EH (cell line): ENCODE measurements at regions not wholly inside any gene's neighbourhood (a gene's known extent, or its start where the extent isn't known, plus 50 kb on each side); places are given as distances from the start of the nearest gene placed in this dataset.

Experiments used
- DNase-seq: peaks from one replicate; pipeline ENCODE4 v3.0.0-alpha.2; 2015; ENCODE audit warnings: low read depth

GRCh38 chr1:18535391-18536210, 54.9 kb downstream of the KLHDC7A start:
- DNase-seq = no peak

DNA sequence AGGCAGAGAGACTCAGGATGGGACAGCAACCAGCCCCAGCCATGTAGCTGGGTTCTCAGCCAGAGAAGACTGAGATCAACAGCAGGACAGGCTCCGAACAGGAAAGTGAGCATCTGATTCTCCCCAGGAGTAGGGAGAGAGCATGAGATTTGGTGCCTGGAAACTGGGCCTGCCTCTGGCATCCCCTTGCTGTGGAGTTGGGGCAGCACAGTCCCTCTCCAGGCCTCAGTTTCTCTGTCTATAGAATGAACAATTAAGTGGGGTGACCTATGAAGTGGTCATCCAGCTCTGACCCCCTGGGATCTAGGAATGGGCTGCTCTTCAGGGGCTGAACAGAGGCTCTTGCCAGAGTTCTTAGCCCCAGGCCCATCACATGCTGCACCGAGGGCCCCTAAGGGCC, 55.6 kb downstream of the KLHDC7A start:
- DNase-seq = no peak

GRCh38 chr1:18536915-18537314, 56.2 kb downstream of the KLHDC7A start:
- DNase-seq = no peak

DNA sequence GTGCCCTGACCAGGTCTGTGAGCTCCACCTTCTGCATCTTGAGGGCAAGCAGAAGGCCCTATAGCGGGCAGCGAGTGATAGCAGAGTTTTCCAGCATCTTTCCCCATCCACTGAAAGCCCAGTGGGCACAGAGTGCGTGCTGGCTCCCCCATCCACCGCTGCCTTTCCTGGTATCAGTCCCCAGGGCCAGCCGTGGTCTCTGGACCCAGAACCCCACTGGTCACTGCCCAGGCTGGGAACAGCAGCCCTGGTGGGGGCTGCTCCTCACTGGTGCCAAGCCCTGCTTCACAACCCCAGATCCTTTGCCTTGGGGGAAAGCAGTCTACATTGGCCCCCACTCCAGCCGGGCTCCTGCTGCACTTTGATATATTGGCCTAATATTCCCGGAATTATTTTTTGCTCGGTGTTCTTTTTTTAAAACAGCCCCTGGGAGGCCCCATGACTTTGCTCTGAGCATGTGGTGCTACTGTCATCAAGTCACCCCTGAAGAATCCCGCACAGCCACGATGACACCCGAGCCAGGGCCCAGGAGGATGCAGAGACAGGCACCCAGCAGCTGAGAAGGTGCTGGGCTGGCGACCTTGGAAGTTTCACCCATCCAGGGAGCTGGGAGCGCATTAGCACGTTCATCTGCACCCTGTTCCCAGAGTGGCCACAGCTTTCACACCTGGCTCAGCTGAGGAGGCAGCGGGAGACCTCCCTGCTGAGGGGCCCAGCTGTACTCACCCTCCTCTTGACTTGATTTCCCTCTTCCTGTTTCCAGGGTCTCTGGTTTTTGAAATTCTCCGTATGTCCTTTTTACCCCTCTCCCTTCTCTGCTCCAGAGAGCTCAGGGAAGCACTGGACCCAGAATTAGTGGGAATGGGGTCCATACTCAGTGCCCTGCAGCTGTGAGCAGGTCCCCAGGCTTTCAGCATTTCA, 56.9 kb downstream of the KLHDC7A start:
- DNase-seq = no peak

DNA sequence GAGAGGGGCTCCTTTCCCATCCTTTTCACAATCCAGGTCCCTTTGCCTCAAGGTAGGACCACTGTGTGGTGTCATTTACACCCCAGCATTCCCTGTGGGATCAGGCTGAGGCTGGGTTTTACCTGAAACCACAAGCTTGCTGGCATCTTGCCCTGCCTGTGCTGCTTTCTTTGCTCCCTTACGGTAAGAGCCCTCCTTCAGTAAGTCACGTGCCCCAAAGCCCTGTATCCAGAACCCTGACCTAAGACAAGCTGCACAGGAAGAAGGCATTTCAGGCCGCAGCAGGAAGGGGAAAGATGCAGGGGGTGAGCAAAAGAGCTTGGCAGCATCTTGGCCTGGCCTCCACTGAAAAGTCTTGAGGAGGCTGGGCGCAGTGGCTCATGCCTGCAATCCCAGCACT, 58.4 kb downstream of the KLHDC7A start:
- DNase-seq = no peak

- no peak for DNase-seq
Measured at GRCh38 chr1:18540136-18540765, 59.5 kb downstream of the KLHDC7A start.

DNA sequence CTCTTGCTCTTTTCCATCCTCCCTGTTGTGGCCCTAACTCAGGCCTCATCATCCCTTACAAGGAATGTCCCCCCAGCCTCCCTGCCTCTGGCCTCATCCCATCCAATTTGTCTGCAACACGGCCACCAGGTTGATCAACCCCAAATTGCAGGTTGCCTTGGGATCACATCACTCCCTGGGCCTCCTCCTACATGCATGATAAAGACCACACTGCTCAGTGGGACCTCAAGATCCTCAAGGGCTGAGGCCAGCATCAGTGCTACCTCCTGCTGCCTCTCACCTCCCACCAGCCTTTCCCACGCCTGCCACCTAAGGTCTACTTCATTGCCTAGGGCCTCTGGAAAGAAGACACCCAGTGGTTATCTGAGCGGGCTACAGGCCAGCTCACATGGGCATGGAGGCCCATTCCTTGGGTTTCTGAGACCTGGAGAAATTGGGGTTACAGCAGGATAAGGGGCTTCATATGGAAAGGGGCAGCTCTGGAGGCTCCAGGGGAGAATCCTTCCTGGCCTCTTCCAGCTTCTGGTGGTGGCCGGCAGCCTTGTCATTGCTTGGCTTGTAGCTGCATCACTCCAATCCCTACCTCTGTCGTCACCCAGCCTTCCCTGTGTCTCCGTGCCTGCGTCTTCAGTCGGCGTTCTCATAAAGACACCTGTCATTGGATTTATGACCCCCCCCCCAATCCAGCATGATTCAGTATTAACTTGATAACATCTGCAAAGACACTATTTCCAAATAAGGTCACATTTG, 60.5 kb downstream of the KLHDC7A start:
- no peak for DNase-seq

DNA sequence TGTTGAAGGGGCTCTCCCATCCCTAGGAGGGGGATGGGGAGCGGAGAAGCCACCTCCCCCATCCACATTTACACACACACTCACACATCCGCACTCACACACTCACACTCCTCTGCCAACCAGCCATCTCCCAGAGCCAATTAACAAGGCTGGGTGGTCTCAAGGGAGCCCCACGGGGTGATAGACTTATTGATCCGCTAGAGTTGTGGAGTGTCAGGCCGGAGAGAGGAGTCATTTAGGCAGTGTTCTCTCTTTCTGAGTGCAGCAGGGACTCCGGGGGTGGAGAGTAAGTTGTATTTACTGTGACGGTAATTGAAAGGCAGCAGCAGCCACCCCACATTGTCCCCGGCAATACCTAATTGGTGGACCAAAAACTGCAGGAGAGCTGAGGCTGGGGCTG, 61.6 kb downstream of the KLHDC7A start:
- no peak for DNase-seq

DNA sequence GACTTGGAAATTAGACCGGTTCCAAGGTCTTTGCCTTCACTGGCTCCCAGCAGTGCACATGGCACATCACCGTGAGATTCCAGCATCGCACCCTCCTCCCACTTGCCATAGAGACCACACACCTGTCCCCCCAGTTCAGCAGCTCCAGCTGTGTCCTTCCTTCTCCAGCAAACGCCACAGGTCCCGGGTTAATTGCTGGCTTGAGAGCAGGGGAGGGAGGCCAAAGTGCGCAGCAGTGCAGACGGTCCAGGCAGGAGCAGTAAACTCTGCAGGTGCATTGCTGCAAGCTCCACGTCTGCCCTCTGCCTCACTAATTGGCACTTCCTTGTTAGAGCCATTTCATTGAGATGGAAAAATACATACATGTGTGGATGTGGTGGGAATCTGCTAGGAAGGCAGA, 65.3 kb downstream of the KLHDC7A start:
- no peak for DNase-seq

DNA sequence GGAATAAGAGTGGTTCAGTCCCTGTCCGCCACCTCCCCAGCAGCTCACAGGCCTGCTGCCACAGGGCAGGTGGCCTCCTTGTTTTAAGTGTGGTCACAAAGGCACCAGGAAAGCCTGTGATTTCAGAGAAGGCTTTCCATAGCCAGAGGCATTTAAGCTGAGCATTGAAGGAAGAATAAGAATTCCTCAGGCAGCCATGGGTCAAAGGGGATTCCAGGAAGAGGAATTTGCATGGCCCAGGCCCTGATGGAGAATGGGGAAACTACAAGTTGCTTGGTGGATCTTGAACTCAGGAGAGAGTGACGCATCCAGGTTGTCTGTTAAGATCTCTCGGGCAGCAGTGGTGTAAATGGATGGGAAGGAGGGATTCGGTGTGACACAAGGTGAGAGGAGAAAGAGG, 66.7 kb downstream of the KLHDC7A start:
- no peak for DNase-seq

GRCh38 chr1:18548643-18549042, 67.9 kb downstream of the KLHDC7A start:
- DNase-seq = no peak

DNA sequence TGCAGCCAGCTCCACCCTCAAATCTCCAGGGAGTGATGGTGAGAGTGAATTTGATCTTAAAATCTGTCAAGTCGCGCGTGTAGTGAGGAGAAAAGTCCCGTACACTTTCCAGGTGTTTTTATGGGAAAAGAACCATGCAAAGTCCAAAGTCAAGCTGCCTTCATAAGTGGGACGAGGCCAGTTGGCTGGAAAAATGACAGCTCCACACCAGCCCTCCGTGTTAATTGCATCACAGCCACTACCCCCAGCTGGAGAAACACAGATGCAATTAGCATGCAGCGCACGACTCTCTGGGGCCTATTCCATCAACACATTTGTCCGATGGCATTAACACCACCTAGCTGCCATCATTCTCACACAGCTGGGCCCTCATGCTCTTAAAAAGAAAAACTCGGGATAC, 68.4 kb downstream of the KLHDC7A start:
- DNase-seq = no peak

GRCh38 chr1:18549906-18550305, 69.2 kb downstream of the KLHDC7A start:
- DNase-seq = no peak

- DNase-seq = no peak
Measured at GRCh38 chr1:18552631-18553030, 71.9 kb downstream of the KLHDC7A start.

- no peak for DNase-seq
Measured at GRCh38 chr1:18553388-18553787, 72.7 kb downstream of the KLHDC7A start.

DNA sequence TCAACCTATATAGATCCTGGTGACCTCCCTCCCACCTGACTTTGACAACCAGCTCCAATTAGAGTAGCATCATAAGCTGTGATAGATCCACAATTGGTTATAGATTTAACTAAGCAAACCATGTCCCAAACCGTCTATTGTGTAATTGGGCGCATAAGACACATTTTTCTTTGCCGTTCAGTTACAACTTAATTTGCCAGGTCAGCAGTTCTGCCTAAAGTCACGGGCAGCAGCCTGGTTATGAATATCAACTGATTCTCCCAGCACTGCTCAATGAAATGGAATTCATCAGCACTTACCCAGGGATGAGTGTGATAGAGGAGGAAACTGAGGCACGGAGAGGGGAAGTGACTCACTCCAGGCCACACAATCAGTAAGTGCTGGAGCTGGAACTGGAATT, 73.4 kb downstream of the KLHDC7A start:
- no peak for DNase-seq

DNA sequence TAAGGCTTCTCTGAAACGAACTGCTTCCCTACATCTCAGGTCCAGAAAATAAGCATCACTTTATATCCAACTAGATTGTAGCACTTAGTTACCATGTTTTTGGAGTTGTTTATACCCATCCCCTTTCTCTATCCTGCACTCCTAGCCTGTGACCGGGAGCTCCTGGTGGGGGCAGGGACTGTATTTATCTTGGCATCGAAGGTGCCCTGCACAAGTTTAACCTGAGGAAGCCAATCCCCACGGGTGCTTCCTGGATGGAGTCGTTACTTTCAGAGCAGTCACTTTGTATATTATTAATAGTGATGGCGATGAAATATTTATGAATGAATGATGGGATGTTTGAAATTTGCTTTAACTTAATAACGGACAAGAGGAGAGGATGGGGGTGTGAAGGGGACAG, 73.9 kb downstream of the KLHDC7A start:
- no peak for DNase-seq

DNA sequence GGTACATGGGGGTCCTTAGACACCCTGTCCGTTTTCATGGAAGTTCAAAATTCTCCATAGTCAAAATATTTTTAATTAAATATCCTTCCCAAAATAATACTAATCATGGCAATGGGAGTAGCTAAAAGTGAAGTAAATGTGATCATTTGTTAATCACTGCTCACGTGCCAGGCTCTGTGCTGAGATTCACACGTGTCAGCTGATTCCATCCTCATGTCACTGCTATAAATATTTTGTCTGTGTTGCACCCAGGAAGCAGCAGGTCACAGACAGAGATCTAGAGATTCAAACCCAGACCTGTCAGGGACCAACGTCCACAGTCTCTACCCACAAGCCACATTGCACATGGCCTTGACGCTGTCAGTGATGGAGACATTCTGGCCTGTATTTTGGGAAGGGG, 74.3 kb downstream of the KLHDC7A start:
- no peak for DNase-seq

GRCh38 chr1:18556364-18556763, 74.3 kb upstream of the PAX7 start:
- DNase-seq = peak; percentile 26

DNA sequence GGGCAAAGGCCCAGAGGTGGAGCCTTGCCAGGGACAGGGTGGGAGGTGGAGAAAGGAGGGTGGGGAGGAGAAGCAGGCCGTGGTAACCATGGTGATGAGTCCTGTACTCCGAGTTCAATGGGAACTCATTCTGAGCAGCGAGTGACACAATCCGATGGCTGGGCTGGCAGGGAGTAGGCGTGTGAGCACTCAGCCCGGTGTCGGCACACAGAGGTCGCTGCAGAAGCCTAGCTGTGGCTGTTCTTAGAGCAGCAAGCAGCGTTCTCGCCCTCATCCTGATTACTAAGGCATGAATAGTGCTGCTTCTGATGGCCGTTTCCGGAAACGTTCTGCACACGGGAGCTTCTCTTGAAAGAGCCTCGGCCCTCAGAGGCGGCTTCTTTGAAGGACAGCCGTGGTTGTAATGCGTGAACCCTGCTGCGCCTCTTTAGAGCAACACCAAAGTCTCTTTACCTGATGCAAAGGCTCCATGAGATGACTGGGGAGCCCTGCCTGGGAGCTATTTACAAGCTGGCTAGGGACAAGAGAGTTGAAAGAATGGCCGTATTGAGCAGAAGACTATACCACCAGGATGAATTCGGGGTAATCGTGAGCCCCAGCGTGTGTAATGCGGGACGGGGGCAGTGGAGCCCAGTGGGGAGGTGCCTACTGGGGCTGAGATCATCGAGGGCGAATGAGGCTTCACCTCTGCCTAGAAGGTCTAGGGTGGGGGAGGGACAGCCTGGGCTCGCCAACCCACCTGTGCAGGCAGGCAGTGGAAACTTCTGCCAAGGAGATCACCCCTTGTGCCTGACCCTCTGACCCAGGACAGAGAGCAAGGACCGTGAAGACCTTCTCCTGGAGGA, 72.8 kb upstream of the PAX7 start:
- DNase-seq = peak; percentile 3

DNA sequence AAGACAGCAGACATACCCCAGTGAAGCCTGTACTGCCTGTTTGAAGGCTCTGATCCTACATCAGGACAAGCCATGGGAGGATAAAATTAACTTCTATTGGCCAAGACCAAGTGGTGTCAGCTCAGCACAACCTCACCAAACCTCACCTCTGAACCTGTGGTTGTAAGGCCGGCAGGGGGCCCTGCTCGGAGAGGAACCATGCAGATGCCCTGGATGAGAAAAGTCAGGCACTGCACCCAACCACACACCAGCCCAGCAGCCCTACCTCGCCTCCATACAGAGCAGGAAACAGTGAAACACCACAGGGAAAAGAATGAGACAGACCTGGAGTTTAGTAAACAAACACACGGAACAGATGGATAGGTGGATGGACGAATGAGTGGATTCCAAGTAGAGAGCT, 70.0 kb upstream of the PAX7 start:
- no peak for DNase-seq
